Calu3 (cell line): ENCODE measurements at regions not wholly inside any gene's neighbourhood (a gene's known extent, or its start where the extent isn't known, plus 50 kb on each side); places are given as distances from the start of the nearest gene placed in this dataset.

Experiments
- BruUV-seq: library from RNA; stranded (reverse); fragments of 400-500 nt; replicated peaks from 2 replicates; lab custom pipeline; 2021; lab: Mats Ljungman, UMichigan
- CTCF ChIA-PET: fragments of 300-600 bp; sonication (Branson Sonifier 250); formaldehyde crosslinking; loops from one replicate; lab custom pipeline; 2022; ENCODE audit warnings: antibody characterized with exemption; lab: Charles Lee
- DNase-seq: peaks from one replicate; pipeline ENCODE4 v3.0.0; 2022
- H3K27ac Mint-ChIP-seq: one replicate; pipeline ENCODE4 v1.8.0; 2022; ENCODE audit warnings: mixed read lengths; ENCODE audit not compliant: unreplicated experiment
- H3K27me3 Mint-ChIP-seq: one replicate; pipeline ENCODE4 v1.8.0; 2022; ENCODE audit warnings: mixed read lengths; ENCODE audit not compliant: unreplicated experiment
- H3K36me3 Mint-ChIP-seq: one replicate; pipeline ENCODE4 v1.8.0; 2022; ENCODE audit warnings: mild to moderate bottlenecking, moderate library complexity, mixed read lengths; ENCODE audit not compliant: insufficient read depth, unreplicated experiment
- H3K4me1 Mint-ChIP-seq: one replicate; pipeline ENCODE4 v1.8.0; 2022; ENCODE audit warnings: mild to moderate bottlenecking, low read depth, mixed read lengths; ENCODE audit not compliant: unreplicated experiment
- H3K4me3 Mint-ChIP-seq: one replicate; pipeline ENCODE4 v1.8.0; 2022; ENCODE audit warnings: mild to moderate bottlenecking, low read depth, moderate library complexity, mixed read lengths; ENCODE audit not compliant: unreplicated experiment
- H3K9me3 Mint-ChIP-seq: one replicate; pipeline ENCODE4 v1.8.0; 2022; ENCODE audit warnings: low read depth, mixed read lengths; ENCODE audit not compliant: unreplicated experiment
- CTCF ChIP-seq: fragments of 200-600 bp; IDR thresholded peaks from one replicate; pipeline ENCODE4 v1.8.0; 2022; ENCODE audit warnings: antibody characterized with exemption; ENCODE audit not compliant: unreplicated experiment
- intact Hi-C: fragments of 100-400 bp; cut with micrococcal nuclease; formaldehyde crosslinking; loops from one replicate; pipeline ENCODE4 v1.10.0; 2022; ENCODE audit not compliant: unreplicated experiment

GRCh38 chr1:98075626-98076025 lies 154.8 kb upstream of the DPYD start:
- intact Hi-C loops, result no loop called here
- Mint-ChIP-seq H3K36me3 (no peaks in the 10 kb centered on the region), H3K4me3 (no peak overlapping the region), H3K27ac (no peak overlapping the region), H3K4me1 (no peaks in the 10 kb centered on the region), H3K27me3 (no peaks in the 10 kb centered on the region), H3K9me3 (no peaks in the 10 kb centered on the region)
- CTCF ChIA-PET, result no interaction called here
- BruUV-seq, result no TSS peak
- no peak for DNase-seq
- TF ChIP-seq CTCF, result no peak

- Mint-ChIP-seq H3K9me3 (no peaks in the 10 kb centered on the region), H3K4me3 (no peak overlapping the region), H3K4me1 (no peaks in the 10 kb centered on the region), H3K36me3 (no peaks in the 10 kb centered on the region), H3K27me3 (no peaks in the 10 kb centered on the region), H3K27ac (no peak overlapping the region)
- DNase-seq, result no peak
- CTCF ChIA-PET, result no interaction called here
- TF ChIP-seq CTCF, result no peak
- no TSS peak for BruUV-seq
- intact Hi-C loops, result no loop called here
These were observed 153.0 kb upstream of the DPYD start for GRCh38 chr1:98073823-98074222.

- H3K4me3 Mint-ChIP-seq, result no peak overlapping the region
- DNase-seq, result no peak
- TF ChIP-seq CTCF, result no peak
- CTCF ChIA-PET, result no interaction called here
- H3K9me3 Mint-ChIP-seq, result no peaks in the 10 kb centered on the region
- no peak overlapping the region for H3K27ac Mint-ChIP-seq
- intact Hi-C loops, result no loop called here
- BruUV-seq, result no TSS peak
- no peaks in the 10 kb centered on the region for H3K36me3 Mint-ChIP-seq
- no peaks in the 10 kb centered on the region for H3K27me3 Mint-ChIP-seq
- no peaks in the 10 kb centered on the region for H3K4me1 Mint-ChIP-seq
These were observed 152.3 kb upstream of the DPYD start for GRCh38 chr1:98073106-98073505.

GRCh38 chr1:98072047-98072446 lies 151.2 kb upstream of the DPYD start:
- H3K27ac Mint-ChIP-seq, result no peak overlapping the region
- no peak for TF ChIP-seq CTCF
- H3K9me3 Mint-ChIP-seq, result no peaks in the 10 kb centered on the region
- no peaks in the 10 kb centered on the region for H3K27me3 Mint-ChIP-seq
- DNase-seq, result no peak
- CTCF ChIA-PET, result interaction anchor here (0.5 kb wide), 1 partner anchor 14 kb away, joined by 6 read pairs; no protein-coding TSS in a partner anchor
- H3K4me1 Mint-ChIP-seq, result no peaks in the 10 kb centered on the region
- H3K36me3 Mint-ChIP-seq, result no peaks in the 10 kb centered on the region
- H3K4me3 Mint-ChIP-seq, result no peak overlapping the region
- no TSS peak for BruUV-seq
- intact Hi-C loops, result no loop called here

- no TSS peak for BruUV-seq
These were observed 147.2 kb upstream of the DPYD start for GRCh38 chr1:98068016-98068415.

More at GRCh38 chr1:98068016-98068415, 147.2 kb upstream of the DPYD start:
- Mint-ChIP-seq H3K36me3 (no peaks in the 10 kb centered on the region), H3K9me3 (no peaks in the 10 kb centered on the region), H3K4me1 (no peaks in the 10 kb centered on the region), H3K27ac (no peak overlapping the region), H3K27me3 (no peaks in the 10 kb centered on the region), H3K4me3 (no peak overlapping the region)
- CTCF ChIA-PET, result no interaction called here
- intact Hi-C loops, result no loop called here
- no peak for DNase-seq
- TF ChIP-seq CTCF, result no peak
